Upper lobe of left lung (tissue), 6 donors: ENCODE measurements at regions not wholly inside any gene's neighbourhood (a gene's known extent, or its start where the extent isn't known, plus 50 kb on each side); places are given as distances from the start of the nearest gene placed in this dataset.

Source experiments
- ATAC-seq, 2 donors: fragments of 200-7000 bp; cut with Tn5 transposase; one replicate each; pipeline ENCODE4 v1.9.1; 2022; ENCODE audit warnings: mild to moderate bottlenecking in 2 of 2, moderate library complexity in 2 of 2; ENCODE audit not compliant: low FRiP score in 2 of 2
- DNase-seq, 2 donors: peaks; one replicate each; pipeline ENCODE4 v3.0.0-alpha.2; 2019 to 2020
- H3K27ac ChIP-seq, 4 donors: fragments of 200-600 bp; sonication (generic); one replicate each; pipeline ENCODE4 v1.5.1; 2016 to 2019
- H3K27me3 ChIP-seq, 4 donors: fragments of 200-600 bp; sonication (generic); one replicate each; pipeline ENCODE4 v1.5.1; 2017 to 2019
- H3K36me3 ChIP-seq, 4 donors: fragments of 200-600 bp; sonication (generic); one replicate each; pipeline ENCODE4 v1.5.1; 2016 to 2019
- H3K4me1 ChIP-seq, 4 donors: fragments of 200-600 bp; sonication (generic); one replicate each; pipeline ENCODE4 v1.5.1; 2018 to 2019
- H3K4me3 ChIP-seq, 4 donors: fragments of 200-600 bp; sonication (generic); one replicate each; pipeline ENCODE4 v1.5.1; 2017 to 2019; ENCODE audit warnings: mild to moderate bottlenecking in 2 of 4, moderate library complexity in 1 of 4
- H3K9me3 ChIP-seq, 4 donors: fragments of 200-600 bp; sonication (generic); one replicate each; pipeline ENCODE4 v1.5.1; 2018 to 2019
- CTCF ChIP-seq, 6 experiments: fragments of 450-650 bp in 4 of 6; fragments of 200-600 bp in 2 of 6; sonication (generic) in 2 of 6; IDR thresholded peaks; one replicate each; pipeline ENCODE4 v1.5.1; 2016 to 2019; ENCODE audit warnings: antibody characterized with exemption in 6 of 6
- EP300 ChIP-seq, 4 donors: sonication (generic); formaldehyde crosslinking; IDR thresholded peaks; one replicate each; pipeline ENCODE4 v1.5.1; 2017; ENCODE audit warnings: antibody characterized with exemption in 4 of 4, control low read depth in 2 of 4
- POLR2A ChIP-seq, 4 donors: fragments of 450-650 bp; IDR thresholded peaks; one replicate each; pipeline ENCODE4 v1.5.1; 2016 to 2017; ENCODE audit warnings: antibody characterized with exemption in 4 of 4, mild to moderate bottlenecking in 2 of 4
- POLR2AphosphoS5 ChIP-seq, 2 donors: sonication (generic); formaldehyde crosslinking; IDR thresholded peaks; one replicate each; pipeline ENCODE4 v1.5.1; 2017; ENCODE audit warnings: antibody characterized with exemption in 2 of 2
- WGBS, 2 donors: methylation state at CpG; one replicate each; pipeline ENCODE4 v1.1.5; 2017 to 2018; 5-methylcytosine and 5-hydroxymethylcytosine counted together
- donor health status: DM: no; HTN: no; CAD: no; lungs with moderate emphysema.
- donor health status: DM: no; HTN: yes; CAD: no; lungs with severe emphysema.

DNA sequence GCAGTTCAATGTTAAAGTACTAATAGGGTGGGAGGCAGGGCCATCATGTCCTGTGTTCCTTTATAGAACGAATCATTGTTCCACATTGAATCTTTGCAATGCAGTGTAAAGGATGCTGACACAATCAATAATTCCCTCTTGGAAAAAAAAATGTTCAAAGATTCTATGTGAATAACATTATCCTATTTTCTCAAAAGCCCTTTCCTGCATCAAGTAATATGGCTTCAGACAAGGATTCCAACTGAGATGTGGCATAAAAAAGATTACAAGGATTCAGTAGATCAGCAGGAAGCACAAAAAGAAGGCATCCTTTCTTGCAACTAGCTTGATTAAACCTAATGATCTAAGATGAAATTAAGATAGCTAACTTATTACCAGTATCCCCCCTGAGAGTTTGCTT, 454.0 kb upstream of the CADM2 start:
- H3K4me1 ChIP-seq: no peaks in the 10 kb centered on the region
- no peak overlapping the region for H3K4me3 ChIP-seq
- DNase-seq: no peak
- 59 to 64% methylated on average over 1 of the region's 1 CpG for WGBS, 2 donors
- H3K27ac ChIP-seq: no peak overlapping the region
- no peaks in the 10 kb centered on the region for H3K27me3 ChIP-seq
- peaks cover 0 to under 1% (median 0%) of the 10 kb centered on the region in 4 donors for H3K9me3 ChIP-seq
- no peak for TF ChIP-seq EP300 (IDR thresholded peaks at IDR 0.05)
- TF ChIP-seq CTCF (IDR thresholded peaks at IDR 0.05): no peak
- no peak for TF ChIP-seq POLR2AphosphoS5 (IDR thresholded peaks at IDR 0.05)
- TF ChIP-seq POLR2A (IDR thresholded peaks at IDR 0.05): no peak
- H3K36me3 ChIP-seq: no peaks in the 10 kb centered on the region
- ATAC-seq: no peak

GRCh38 chr3:84510007-84510406, 448.8 kb upstream of the CADM2 start:
- no peaks in the 10 kb centered on the region for H3K36me3 ChIP-seq
- DNase-seq: no peak
- TF ChIP-seq CTCF (IDR thresholded peaks at IDR 0.05) (no peak), EP300 (IDR thresholded peaks at IDR 0.05) (no peak), POLR2A (IDR thresholded peaks at IDR 0.05) (no peak), POLR2AphosphoS5 (IDR thresholded peaks at IDR 0.05) (no peak)
- H3K4me3 ChIP-seq: no peak overlapping the region
- no peaks in the 10 kb centered on the region for H3K27me3 ChIP-seq
- H3K9me3 ChIP-seq: peaks cover 0 to 7% (median 0%) of the 10 kb centered on the region in 4 donors
- no peak for ATAC-seq
- H3K4me1 ChIP-seq: no peaks in the 10 kb centered on the region
- no peak overlapping the region for H3K27ac ChIP-seq
- WGBS, 2 donors: 63 to 68% methylated on average over 3 of the region's 3 CpGs

DNA sequence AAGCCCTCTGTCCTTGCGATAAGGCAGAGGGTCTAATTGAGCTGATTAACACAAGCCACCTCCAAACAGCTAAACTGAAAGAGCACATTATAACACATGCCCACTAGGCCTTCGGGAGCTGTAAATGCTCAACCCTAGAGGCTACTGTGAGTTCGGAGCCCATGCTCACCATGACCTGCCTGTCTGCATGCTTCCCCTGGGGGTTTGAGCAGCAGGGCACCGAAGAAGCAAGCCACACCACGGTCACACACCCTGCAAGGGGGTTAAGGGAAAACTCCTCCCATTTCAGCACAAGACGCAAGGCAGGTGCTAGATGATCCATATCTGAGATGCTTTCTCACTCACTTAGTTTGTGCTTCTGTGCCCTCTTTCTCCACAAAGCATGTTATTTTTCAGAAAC, 435.9 kb upstream of the CADM2 start:
- Histone ChIP-seq H3K36me3 (no peaks in the 10 kb centered on the region), H3K4me3 (no peak overlapping the region), H3K9me3 (peaks cover 0 to 10% (median 0%) of the 10 kb centered on the region in 4 donors), H3K27ac (no peak overlapping the region), H3K27me3 (no peaks in the 10 kb centered on the region), H3K4me1 (no peaks in the 10 kb centered on the region)
- DNase-seq: no peak
- ATAC-seq: no peak
- WGBS, 2 donors: 78% methylated on average over 6 of the region's 6 CpGs
- TF ChIP-seq EP300 (IDR thresholded peaks at IDR 0.05) (no peak), CTCF (IDR thresholded peaks at IDR 0.05) (no peak), POLR2A (IDR thresholded peaks at IDR 0.05) (no peak), POLR2AphosphoS5 (IDR thresholded peaks at IDR 0.05) (no peak)

- no peak overlapping the region for H3K4me3 ChIP-seq
- H3K27ac ChIP-seq: no peak overlapping the region
- ATAC-seq (no peak), DNase-seq (no peak)
- WGBS, 2 donors: 83 to 85% methylated on average over 3 of the region's 3 CpGs
- TF ChIP-seq CTCF (IDR thresholded peaks at IDR 0.05) (no peak), EP300 (IDR thresholded peaks at IDR 0.05) (no peak), POLR2AphosphoS5 (IDR thresholded peaks at IDR 0.05) (no peak), POLR2A (IDR thresholded peaks at IDR 0.05) (no peak)
- H3K27me3 ChIP-seq: no peaks in the 10 kb centered on the region
- no peaks in the 10 kb centered on the region for H3K4me1 ChIP-seq
- no peaks in the 10 kb centered on the region for H3K36me3 ChIP-seq
- peaks cover 0 to 15% (median 0%) of the 10 kb centered on the region in 4 donors for H3K9me3 ChIP-seq
Observed at GRCh38 chr3:84536916-84537315, 421.9 kb upstream of the CADM2 start.

DNA sequence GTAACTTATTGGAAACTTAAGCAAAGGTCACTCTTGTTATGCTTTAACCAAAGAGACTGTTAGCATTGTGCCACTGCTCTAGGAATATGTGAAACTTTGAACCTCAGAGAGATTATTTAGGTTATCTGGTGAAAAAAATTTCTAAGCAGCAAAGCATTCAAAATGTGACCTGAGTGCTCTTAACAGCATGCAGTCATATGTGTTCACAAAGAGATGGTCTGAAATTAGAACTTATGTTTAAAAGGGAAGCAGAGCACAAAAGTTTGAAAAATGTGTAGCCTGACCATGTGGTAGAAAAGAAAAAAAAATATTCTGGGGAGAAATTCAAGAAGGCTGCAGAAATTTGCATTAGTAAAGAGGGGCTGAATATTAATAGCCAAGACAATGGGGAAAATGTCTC, 420.2 kb upstream of the CADM2 start:
- ATAC-seq (no peak), DNase-seq (no peak)
- no peak overlapping the region for H3K4me3 ChIP-seq
- no peaks in the 10 kb centered on the region for H3K4me1 ChIP-seq
- no peaks in the 10 kb centered on the region for H3K27me3 ChIP-seq
- no peak overlapping the region for H3K27ac ChIP-seq
- peaks cover 0 to 15% (median 0%) of the 10 kb centered on the region in 4 donors for H3K9me3 ChIP-seq
- TF ChIP-seq POLR2A (IDR thresholded peaks at IDR 0.05) (no peak), CTCF (IDR thresholded peaks at IDR 0.05) (no peak), POLR2AphosphoS5 (IDR thresholded peaks at IDR 0.05) (no peak), EP300 (IDR thresholded peaks at IDR 0.05) (no peak)
- no peaks in the 10 kb centered on the region for H3K36me3 ChIP-seq
